HG03097 (cell line): ENCODE measurements at regions not wholly inside any gene's neighbourhood (a gene's known extent, or its start where the extent isn't known, plus 50 kb on each side); places are given as distances from the start of the nearest gene placed in this dataset.
"Not testable (repeated sequence)": the region's sequence is repeated elsewhere in the genome, so short reads cannot be mapped to it uniquely, and the experiment has no call there.

ENCODE experiments used
- ATAC-seq: cut with Tn5 transposase; IDR thresholded peaks from one replicate; pipeline ENCODE4 v1.9.1; 2021; ENCODE audit not compliant: unreplicated experiment, low FRiP score

DNA sequence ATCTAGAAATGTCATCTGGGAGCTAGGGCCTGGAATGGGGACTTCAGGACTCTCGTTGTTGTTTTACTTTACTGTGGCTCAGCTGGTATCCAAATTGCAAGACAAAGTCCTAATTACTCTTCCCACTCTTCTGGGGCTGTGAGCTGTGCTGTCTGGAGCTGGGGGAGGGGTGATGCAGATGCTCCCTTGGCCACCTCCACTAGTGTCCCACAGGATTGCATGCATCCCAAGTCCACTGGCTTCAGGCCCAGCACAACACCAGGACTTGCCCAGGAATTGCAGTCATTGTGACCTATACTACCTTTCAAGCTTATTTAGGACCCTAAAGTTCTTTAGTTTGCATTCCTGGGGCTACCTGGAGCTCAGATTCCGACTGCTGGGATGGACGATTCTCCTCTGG is 366.1 kb upstream of the FAM47C start:
- no peak for ATAC-seq

DNA sequence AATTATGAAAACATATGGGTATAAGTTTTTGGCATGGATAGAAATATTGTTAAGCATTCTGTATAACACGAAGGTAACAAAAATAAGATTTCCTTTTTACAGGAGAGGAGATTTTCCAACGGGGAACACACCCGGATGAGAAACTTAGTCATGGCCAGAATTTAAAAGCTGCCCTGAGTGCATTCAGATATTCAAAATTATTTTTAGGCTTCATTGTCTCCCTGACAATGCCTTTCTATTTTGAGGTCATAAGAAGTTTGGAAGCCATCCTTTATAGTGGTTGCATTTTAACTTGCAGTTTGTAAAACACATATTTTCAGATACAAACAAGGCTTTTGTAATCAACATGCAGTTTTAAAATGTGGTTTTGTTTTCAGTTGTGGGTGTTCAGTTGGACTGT is 357.5 kb upstream of the FAM47C start:
- ATAC-seq = no peak

DNA sequence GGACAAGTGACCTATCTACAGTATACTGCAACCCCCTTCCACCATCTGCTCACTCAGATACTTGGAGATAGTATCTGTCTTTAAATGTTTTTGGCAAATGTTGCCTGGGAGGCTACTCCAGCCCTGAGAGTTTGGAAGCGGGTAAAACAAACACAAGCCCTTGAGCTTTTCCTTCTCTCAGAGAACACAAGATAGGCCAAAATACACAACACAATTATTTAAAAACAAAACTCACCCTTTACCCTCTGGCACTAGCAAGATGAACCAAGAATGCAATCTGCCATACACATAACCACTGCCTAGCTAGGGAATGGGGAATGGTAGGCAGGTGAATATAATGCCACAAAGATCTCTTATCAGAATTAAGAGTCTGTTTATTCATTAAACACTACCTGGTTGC is 324.7 kb upstream of the FAM47C start:
- no peak for ATAC-seq

DNA sequence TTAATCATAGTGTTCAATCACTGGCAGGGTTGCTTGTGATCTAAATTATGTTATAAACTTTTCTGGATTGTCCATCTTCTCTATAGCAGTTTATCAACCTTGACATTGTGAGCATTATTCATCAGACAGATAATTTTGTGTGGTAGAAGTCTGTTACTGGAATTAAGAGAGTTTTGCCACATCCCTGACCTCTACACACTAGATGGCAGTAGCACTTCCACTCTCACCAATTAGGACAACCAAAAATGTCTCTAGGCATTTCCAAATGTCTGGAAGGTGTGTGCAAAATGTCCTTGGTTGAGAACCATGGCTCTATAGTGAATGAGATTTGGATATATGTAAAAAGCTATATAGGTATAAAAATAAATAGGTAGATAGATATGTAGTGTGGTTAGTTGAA is 324.1 kb upstream of the FAM47C start:
- no peak for ATAC-seq

DNA sequence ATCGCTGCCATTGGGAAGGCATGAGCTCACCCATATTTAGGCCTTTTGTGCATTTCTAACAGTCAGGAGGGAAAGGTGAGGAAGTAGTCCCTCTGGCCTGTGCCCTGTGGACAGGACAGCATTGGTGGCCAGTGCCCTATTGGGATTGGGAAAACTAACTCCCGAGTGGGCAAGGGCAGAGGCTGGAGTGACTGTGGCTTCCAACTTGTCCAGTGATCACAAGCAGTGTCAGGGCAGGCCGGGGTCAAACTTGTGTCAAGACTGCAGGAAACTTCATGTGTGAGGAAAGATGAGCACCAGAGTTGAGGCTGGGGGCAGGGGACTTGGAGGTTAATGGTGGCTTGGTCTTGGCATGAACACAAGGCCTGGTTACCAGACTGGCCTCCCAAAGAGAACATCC is 286.2 kb upstream of the FAM47C start:
- ATAC-seq = no peak

DNA sequence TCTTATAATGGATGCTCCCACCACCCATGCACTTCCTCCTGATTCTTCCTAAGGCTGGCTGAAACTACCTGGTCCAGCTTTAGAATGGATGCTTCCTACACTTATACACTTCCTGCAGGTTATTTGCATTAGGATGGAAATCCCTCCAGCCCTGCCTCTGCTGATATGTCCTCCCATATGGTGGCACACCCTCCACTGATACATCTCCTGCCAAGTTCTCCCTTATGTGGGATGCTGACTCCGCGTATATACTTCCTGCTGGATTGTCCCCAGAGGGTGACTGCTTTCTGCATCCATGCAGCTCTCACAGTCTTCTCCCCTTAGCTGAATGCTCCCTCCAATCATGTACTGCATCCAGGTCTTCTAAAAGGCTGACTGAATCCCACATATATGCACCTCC is 254.6 kb upstream of the FAM47C start:
- ATAC-seq = no peak

DNA sequence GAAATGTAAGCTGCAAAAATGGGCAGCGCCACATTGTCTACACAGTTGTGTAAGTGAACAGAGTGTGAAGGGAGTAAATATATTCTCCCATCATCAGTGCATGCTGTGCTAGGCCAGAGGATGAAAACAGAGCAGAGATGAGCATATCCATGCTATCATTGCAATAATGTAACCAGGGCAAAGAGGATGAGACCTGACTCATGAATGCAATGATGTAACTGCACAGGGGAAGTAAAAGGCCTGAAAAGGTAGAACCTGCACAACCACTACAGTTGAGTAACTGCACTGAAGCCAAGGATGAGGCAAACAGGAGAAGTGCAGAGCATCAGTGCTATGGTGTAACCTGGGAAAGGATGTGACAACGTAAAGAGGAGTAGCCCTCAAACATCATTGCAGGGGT is 220.4 kb upstream of the FAM47C start:
- ATAC-seq = no peak

DNA sequence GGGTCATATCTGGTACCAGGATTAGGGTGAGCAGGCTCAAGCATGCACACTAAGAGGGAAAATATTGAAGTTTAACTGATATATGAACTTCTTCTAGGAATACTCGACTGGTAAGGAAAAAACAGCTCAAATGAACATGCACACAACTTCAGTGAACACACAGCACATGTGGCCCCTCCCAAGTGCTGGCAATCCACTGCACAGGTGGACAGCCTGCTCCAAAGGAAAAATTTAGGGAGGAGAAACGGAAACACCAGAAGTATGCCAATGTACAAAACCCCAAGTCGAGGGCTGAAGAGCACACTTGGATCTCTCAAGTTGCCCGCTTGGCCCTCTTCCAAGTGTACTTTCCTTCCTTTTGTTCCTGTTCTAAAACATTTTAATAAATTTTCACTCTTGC is 205.0 kb upstream of the FAM47C start:
- ATAC-seq = no peak

DNA sequence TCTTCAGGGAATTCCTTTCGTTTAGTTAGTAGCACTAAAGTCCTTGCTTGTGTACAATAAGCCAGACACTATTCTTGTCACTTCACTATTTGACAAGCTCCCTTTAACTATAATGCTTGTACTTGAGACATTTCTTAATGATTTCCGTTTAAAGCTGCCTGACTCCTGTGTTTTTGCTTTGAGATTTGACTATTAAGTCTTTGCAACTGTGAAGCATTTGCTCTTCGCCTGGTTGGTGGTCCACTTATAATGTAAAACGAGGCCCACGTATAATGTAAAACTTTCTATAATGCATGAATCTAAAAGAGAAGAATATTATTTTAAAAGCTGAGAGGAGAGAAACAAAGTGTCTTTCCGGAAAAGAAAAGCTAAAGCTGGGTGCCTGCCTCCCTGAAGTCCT is 204.1 kb upstream of the FAM47C start:
- no peak for ATAC-seq

DNA sequence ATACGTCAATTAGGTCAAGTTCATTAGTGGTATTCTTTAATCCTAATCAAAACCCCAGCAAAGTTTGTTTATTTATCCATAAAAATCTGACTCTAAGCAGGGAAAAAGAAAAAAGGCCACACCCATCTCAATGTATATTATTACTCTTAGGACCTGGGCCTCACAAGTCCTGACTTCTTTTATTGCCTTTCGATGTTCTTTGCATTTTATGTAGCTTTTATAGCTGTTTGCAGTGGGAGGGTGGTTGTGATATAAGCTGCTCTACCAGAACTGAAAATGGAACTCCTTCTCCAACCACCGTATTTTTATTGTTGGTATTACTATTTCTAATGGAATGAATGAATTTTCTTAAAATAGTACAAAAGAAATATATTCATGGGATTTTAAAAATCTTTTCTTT is 163.3 kb upstream of the FAM47C start:
- ATAC-seq = no peak

DNA sequence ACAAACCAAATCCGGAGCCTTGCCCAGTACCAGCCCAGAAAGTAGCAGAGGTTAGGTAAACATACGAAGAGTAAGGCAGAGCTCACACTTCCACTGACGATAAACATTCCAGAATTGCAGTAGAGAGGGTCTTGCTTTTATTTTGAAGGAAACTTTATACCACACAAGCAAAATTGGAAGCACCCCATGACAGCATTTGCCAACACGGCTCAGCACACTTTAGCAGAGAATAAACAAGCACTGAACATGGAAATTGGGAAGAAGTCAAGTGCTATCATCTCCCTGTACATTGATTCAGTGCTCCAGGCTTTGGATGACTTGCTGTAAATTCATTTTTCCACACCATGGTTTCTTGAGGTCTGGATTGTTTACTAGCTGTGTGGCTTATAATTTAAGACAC is 160.7 kb upstream of the FAM47C start:
- ATAC-seq = no peak

DNA sequence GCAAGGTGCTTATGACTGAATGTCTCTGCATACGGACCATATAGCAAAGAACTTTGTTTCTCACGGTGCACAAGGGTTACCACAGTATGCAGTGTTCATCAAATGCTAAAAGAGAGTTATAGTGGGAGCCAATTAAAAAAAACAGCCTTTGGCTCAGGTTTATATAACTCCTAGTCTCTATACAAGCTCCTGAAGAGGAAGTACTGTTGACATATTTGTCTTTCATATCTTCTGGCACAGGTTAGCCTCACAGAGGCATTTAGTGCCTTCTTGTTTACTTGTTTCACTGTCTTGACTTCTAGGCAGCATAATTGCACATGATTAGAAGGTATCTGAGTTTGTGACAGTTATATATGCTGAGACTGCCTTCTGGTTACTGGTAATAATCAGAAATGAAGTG is 158.8 kb upstream of the FAM47C start:
- ATAC-seq = no peak

DNA sequence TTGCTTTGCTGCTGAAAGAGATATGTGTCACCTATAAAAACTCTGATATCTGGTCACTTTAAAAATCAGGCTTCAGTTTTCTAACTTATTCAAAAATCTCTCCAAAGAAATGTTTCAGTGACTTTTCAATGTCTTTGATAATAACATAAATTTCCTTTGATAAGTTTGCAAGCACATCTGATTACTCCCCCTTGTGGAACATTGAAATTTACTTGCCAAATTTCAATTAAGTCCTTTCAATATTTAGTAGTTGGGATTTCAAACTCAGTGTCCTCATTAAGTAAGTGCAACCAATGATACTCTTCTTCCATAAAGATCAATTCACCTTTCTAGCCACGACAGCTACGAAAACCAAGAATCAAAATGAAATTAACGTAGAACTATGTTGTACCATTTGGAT is 151.3 kb upstream of the FAM47C start:
- ATAC-seq = no peak

DNA sequence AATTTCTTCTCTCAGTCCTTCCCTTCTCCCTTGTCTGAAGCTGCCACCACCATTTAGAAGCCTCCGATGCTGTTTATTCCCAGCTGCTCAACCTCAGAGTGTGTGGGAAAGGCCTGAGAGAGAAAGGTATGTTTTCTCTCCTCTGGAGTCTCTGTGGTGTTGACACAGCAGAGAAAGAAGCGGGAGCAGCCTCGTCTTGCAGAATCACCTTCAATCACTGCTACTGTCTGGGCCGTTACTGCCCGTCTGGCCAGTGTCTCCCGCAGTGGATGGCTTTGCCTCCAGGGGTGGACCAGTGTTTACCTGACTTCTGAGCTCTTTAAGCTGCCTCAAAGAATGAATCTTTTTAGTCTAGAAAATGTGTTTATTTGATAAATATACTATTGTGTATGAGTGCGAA is 148.9 kb upstream of the FAM47C start:
- no peak for ATAC-seq

DNA sequence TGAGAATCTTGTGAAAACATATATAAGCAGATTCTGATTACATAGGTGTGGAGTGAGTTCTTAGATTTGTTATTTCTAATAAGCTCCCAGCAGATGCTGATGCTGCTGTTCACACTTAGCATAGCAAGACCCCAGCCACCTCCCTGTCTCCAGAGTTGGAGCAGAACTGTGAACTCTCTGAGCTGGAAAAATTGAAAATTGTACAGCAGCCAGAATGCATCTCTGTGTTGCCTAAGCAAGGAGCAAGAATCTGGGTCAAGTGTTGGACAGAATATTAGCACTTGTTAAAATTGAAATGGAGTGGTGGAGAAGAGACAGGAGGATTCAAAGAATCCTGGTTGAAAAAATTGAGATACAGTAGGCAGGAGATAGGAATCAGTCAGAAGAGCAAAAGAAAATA is 146.6 kb upstream of the FAM47C start:
- no peak for ATAC-seq

DNA sequence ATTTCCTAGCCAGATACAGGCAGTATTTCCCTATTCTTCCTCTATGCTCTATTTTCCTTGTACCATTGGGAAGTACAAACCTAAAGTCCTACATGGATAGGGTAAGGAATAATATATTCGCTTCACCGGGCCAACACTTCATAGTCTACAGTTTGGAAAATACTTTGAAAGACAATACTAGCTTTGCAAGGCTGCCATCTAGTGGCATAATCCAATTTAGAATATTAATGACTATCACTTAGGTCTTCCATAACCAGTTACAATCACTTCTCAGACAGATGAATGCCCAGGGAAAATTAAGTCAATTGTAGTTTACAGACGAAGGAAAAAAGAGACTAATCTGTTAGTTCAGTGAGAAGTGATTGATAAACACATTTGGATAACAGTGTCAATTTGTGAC is 141.0 kb upstream of the FAM47C start:
- peak; percentile 71 for ATAC-seq

DNA sequence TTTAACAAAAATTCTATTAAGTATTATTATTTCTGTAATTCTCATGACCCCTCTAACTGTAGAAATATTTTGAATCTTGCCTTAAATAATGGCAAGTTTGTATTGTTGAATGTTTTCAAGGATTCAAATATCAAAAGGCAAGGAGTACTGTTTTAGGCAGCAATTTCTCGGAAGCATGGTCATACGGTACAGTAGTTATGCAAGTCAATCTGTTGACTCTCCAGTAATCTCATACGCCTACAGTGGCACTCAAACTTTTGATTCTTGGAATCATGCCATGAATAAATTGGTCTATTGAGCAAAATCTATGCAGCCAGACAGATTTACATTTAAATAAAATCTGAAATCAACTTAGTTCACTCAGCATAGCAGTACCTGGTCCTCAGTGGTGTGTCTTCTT is 139.6 kb upstream of the FAM47C start:
- no peak for ATAC-seq

DNA sequence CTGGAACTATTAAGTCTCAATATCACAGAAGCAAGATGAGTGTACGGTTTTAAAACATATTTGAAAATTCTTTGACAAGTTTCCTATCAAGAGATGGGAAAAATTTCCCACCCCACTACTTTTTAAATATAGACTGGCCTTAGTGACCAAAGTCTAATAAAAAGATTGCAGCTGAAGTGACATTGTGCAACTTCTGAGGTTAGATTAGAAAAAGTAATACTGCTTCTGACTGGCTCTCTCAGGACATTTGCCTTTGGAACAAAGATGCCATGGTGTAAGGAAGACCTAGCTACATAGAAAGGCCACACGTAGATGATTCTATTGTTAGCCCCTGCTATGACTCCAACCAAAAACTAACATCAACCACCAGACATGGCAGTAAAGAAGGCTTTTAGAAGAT is 138.7 kb upstream of the FAM47C start:
- ATAC-seq = no peak

DNA sequence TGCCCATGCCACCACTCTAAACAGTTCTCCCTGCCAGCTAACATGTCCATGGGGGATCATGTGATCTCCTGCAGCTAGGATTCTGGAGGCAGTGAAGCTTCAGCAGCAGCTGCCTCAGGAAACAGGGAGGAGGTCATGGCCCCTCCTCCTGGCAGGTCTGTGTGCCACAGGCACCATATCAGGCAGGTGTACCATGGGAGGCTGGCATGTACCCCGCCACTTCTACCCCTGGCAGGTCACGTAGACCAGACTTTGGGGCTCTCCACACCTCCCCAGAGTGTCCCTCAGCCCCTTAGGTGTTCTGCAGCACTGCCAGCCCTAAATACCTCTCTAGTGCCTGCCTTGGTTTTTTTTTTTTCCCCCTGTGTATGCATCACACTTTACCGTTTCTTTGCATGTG is 110.5 kb upstream of the FAM47C start:
- ATAC-seq = no peak

DNA sequence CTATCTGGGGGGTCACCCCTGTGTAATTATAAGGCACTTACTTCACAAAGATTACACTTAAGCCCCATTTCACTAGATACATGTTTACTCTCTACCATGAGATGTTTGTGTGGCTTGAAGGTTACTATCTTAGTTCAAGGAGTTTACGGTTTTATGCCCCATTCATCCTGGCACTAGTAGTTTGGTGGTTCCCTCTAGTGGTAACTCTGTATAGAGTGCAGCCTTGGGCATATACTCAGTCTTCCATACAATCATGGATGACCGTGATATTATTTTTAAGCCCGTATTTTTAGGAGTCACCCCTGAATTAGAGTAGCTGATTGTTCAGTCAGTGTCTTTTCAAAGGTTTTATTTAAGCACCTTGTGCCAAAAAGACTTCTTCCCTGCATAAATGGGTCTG is 109.9 kb upstream of the FAM47C start:
- no peak for ATAC-seq

DNA sequence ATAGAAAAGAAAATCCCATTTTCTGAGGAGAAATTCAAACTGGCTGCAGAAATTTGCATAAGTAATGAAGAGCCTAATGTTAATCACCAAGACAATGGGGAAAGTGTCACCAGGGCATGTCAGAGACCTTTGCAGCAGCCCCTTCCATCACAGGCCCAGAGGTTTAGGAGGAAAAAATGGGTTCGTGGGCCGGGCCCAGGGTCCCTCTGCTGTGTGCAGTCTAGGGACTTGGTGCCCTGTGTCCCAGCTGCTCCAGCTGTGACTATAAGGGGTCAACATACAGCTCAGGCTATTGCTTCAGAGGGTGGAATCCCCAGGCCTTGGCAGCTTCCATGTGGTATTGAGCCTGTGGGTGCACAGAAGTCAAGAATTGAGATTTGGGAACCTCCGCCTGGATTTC is 103.6 kb upstream of the FAM47C start:
- not testable (repeated sequence) for ATAC-seq

DNA sequence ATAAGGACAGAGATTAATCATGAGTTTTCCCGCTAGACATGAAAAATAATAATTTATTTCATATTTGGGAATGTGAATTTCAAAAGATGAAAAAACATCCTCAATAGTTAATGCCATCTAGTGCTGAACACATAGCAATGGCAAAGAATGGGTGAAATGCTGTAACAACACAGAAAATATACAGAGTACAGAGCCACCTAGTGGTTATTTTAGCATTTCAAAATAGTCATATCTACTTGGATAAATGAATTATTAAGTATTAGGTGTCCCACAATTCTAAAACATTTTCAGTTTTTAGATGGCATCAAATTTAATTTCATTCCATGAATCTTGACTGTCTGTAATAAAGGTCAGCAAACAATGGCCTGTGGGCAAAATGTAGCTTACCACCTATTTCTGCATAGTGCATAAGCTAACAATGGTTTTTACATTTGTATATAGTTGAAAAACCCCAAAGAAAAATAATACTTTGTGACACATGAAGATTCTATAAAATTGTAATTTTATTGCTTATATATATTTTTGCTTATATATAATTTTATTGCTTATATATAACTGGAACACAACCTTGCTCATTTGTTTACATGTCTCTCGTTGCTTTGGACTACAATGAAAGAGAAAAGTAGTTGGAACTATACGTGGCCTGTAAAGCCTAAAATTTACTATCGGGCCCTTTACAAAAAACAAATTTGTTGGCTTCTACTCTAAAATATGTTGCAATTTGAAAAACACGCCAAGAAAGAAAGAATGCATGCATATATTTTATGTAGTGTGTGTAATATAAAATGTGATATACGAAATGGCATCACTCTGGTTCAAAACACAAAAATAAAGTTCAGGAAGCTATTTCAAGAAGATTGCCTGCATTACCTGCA is 99.1 kb upstream of the FAM47C start:
- ATAC-seq = no peak

DNA sequence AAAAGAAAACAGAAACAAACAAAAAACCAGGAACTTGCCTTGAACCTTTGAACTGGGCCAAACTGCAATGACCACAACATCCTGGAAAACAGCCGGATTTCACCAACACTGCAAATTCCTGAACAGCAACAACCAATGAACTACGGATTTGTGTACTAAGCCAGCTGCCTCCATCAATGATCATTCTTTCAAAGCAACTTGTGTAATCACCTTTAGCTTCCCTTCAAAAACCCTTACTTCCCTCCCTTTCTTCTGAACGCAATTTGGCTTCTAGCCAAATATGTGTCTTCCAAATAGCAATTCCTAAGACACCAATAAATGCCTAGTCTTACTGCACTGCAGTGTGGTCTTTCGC is 98.5 kb upstream of the FAM47C start:
- ATAC-seq = no peak
